ENCODE measurements at regions not wholly inside any gene's neighbourhood (a gene's known extent, or its start where the extent isn't known, plus 50 kb on each side); places are given as distances from the start of the nearest gene placed in this dataset.

DNA sequence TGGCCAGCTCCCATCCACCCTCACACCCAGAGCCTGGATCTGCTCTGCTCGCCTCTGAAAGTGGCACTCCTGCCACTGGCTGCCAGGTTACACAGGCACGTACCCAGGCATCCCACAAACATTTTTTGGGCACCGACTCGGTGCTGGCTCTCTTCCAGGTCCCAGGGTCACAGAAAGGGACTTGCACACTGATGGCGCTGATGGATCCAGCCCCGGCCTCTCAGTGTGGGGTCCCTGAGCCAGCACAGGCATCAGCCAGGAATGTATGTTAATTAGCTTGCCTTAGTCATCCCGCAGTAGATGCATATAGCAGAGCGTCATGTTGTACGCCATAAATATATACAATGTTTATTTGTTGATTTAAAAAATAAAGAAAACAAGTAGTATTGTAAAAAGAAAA is 537.2 kb downstream of the NPHP4 start:
- TF ChIP-seq EZH2 (IDR thresholded peaks at IDR 0.05; ENCODE audit: borderline replicate concordance, insufficient read depth, low read depth, low read length, poor library complexity, severe bottlenecking) = no peak
- TF ChIP-seq, protein P1, sequence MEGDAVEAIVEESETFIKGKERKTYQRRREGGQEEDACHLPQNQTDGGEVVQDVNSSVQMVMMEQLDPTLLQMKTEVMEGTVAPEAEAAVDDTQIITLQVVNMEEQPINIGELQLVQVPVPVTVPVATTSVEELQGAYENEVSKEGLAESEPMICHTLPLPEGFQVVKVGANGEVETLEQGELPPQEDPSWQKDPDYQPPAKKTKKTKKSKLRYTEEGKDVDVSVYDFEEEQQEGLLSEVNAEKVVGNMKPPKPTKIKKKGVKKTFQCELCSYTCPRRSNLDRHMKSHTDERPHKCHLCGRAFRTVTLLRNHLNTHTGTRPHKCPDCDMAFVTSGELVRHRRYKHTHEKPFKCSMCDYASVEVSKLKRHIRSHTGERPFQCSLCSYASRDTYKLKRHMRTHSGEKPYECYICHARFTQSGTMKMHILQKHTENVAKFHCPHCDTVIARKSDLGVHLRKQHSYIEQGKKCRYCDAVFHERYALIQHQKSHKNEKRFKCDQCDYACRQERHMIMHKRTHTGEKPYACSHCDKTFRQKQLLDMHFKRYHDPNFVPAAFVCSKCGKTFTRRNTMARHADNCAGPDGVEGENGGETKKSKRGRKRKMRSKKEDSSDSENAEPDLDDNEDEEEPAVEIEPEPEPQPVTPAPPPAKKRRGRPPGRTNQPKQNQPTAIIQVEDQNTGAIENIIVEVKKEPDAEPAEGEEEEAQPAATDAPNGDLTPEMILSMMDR (IDR thresholded peaks at IDR 0.05) = no peak
